Keratinocyte (primary cell): ENCODE measurements at regions not wholly inside any gene's neighbourhood (a gene's known extent, or its start where the extent isn't known, plus 50 kb on each side); places are given as distances from the start of the nearest gene placed in this dataset.

Source experiments
- EZH2 ChIP-seq: IDR thresholded peaks from one replicate; pipeline ENCODE4 v1.6.1; 2012; ENCODE audit warnings: inconsistent platforms, mild to moderate bottlenecking, low read length, moderate library complexity
- TF ChIP-seq, protein P1 (sequence below), 3 experiments: IDR thresholded peaks in 1 of 3; conservative IDR thresholded peaks in 1 of 3; optimal IDR thresholded peaks in 1 of 3; 2 replicates in 2 of 3; 3 replicates in 1 of 3; pipeline versions ENCODE3 to v1.5.1; 2011; ENCODE audit warnings: low read length in 3 of 3, mild to moderate bottlenecking in 3 of 3, moderate library complexity in 2 of 3, control low read depth in 1 of 3, inconsistent platforms in 1 of 3; ENCODE audit not compliant: insufficient read depth in 2 of 3; ENCODE audit errors: extremely low read depth in 1 of 3

DNA sequence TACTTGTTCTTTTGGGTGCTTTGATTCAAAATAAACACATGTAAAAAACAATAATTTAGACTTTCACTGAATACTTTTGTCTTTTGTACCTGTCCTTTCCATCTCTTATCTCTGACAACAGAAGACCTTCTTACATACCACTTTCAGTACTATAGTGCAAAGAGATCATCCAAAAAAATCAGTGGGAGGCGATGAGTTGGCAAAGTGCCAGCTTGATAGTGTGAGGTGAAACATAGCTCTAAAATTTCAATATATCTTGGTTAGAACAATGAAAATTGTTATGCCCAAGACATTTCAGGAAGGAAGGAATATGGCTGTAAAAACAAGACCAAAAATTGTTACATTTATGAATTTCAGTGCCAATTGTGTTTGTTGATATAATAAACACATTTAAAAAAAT is 390.2 kb upstream of the COBL start:
- TF ChIP-seq, protein P1, sequence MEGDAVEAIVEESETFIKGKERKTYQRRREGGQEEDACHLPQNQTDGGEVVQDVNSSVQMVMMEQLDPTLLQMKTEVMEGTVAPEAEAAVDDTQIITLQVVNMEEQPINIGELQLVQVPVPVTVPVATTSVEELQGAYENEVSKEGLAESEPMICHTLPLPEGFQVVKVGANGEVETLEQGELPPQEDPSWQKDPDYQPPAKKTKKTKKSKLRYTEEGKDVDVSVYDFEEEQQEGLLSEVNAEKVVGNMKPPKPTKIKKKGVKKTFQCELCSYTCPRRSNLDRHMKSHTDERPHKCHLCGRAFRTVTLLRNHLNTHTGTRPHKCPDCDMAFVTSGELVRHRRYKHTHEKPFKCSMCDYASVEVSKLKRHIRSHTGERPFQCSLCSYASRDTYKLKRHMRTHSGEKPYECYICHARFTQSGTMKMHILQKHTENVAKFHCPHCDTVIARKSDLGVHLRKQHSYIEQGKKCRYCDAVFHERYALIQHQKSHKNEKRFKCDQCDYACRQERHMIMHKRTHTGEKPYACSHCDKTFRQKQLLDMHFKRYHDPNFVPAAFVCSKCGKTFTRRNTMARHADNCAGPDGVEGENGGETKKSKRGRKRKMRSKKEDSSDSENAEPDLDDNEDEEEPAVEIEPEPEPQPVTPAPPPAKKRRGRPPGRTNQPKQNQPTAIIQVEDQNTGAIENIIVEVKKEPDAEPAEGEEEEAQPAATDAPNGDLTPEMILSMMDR (optimal IDR thresholded peaks at IDR 0.05 in 1 of 3, IDR thresholded peaks at IDR 0.05 in 1 of 3, conservative IDR thresholded peaks at IDR 0.05 in 1 of 3; ENCODE audit: extremely low read depth in 1 of 3, insufficient read depth in 2 of 3, low read length in 3 of 3): no peak
- TF ChIP-seq EZH2: no peak
